ENCODE measurements at regions not wholly inside any gene's neighbourhood (a gene's known extent, or its start where the extent isn't known, plus 50 kb on each side); places are given as distances from the start of the nearest gene placed in this dataset.
A peak's percentile ranks its signal among the peaks of the same experiment; 100 is the strongest.

DNA sequence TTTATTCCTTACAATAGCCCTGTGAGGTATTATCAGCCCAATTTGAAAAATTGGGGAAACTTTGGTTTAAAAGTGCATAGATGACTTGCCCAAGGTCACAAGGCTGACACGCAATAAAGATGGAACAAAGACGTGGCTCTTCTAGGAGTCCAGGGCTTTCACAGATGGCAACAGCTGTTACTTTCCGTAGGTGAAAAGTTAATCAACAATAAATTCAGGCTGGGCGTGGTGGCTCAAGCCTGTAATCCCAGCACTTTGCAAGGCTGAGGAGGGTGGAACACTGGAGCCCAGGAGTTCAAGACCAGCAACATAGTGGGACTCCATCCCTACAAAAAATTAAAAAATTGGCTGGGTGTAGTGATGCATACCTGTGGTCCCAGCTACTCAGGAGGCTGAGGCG is 87.8 kb upstream of the ATF3 start:
- no peaks in the 10 kb centered on the region for H4K20me1 ChIP-seq (ENCODE audit: low read length)
- H3K9me3 ChIP-seq (ENCODE audit: low read length): no peaks in the 10 kb centered on the region
- no peak for TF ChIP-seq EZH2 (IDR thresholded peaks at IDR 0.05; ENCODE audit: low read length, unreplicated experiment)
- no peak for TF ChIP-seq EZH2phosphoT487 (IDR thresholded peaks at IDR 0.05; ENCODE audit: borderline replicate concordance, low read length)
- TF ChIP-seq, protein P1, sequence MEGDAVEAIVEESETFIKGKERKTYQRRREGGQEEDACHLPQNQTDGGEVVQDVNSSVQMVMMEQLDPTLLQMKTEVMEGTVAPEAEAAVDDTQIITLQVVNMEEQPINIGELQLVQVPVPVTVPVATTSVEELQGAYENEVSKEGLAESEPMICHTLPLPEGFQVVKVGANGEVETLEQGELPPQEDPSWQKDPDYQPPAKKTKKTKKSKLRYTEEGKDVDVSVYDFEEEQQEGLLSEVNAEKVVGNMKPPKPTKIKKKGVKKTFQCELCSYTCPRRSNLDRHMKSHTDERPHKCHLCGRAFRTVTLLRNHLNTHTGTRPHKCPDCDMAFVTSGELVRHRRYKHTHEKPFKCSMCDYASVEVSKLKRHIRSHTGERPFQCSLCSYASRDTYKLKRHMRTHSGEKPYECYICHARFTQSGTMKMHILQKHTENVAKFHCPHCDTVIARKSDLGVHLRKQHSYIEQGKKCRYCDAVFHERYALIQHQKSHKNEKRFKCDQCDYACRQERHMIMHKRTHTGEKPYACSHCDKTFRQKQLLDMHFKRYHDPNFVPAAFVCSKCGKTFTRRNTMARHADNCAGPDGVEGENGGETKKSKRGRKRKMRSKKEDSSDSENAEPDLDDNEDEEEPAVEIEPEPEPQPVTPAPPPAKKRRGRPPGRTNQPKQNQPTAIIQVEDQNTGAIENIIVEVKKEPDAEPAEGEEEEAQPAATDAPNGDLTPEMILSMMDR (conservative IDR thresholded peaks at IDR 0.05; ENCODE audit: low read depth, low read length): no peak
- no peak overlapping the region for H3K4me2 ChIP-seq (ENCODE audit: low read length)
- ATAC-seq (no peak), DNase-seq (no peak)
- ChIA-PET POLR2A (ENCODE audit: unreplicated experiment) (no interaction called here), CTCF (no interaction called here)
- BruUV-seq (replicated peaks): no TSS peak
- H3K27me3 ChIP-seq (ENCODE audit: low read length): peaks cover 3% of the 10 kb centered on the region; the same call in 1 of the 2 replicates
- H3K9ac ChIP-seq (ENCODE audit: low read length): no peak overlapping the region
- no peaks in the 10 kb centered on the region for H3F3A ChIP-seq (ENCODE audit: low read length, unreplicated experiment)
- H2AFZ ChIP-seq (ENCODE audit: low read length): no peak overlapping the region
- intact Hi-C loops (cut with micrococcal nuclease): no loop called here
- H3K79me2 ChIP-seq (ENCODE audit: low read length): no peaks in the 10 kb centered on the region
- peaks cover 4% of the 10 kb centered on the region; the same call in 1 of the 2 replicates for H3K4me1 ChIP-seq (ENCODE audit: insufficient read depth, low read length)
- H3K36me3 ChIP-seq (ENCODE audit: low read depth, low read length): no peaks in the 10 kb centered on the region
- no peak overlapping the region for H3K4me3 ChIP-seq (ENCODE audit: low read length)
- H3K27ac ChIP-seq (ENCODE audit: low read length): no peak overlapping the region
- H3K9me2 ChIP-seq (replicated peaks; ENCODE audit: low read length): no peaks in the 10 kb centered on the region

DNA sequence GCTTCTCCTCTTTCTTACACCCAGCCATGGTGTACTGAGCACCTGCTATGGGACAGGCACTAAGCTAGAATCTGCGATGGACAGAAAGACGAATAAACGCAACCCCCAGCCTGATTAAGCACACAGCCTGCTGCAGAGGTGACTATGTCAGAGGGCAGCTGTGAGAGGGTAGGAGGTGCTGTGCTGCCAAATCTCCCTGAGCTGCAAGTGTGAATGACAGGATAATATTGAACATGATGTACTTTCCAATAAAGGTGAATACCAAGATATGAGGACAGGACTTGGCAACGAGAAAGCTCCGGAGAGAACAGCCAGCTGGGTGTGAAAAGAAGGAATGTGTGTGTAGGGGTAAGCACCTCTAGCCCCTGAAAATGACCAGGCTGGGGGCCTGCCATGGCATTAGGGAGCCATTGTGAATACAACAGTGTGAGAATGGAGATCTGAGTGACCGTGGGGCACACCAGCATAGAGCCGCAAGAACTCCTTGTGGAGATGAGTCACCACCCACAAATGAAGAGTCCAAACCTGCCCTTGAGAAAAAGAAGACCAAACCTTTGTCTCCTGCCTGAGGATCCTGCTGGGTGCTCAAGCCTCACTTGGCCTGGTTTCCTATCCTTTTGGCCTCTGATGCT is 83.0 kb upstream of the ATF3 start:
- Histone ChIP-seq H3K9ac (ENCODE audit: low read length) (no peak overlapping the region), H3K9me3 (ENCODE audit: low read length) (no peaks in the 10 kb centered on the region), H4K20me1 (ENCODE audit: low read length) (no peaks in the 10 kb centered on the region), H3K27ac (ENCODE audit: low read length) (no peak overlapping the region), H3K4me1 (ENCODE audit: insufficient read depth, low read length) (peaks cover 16% of the 10 kb centered on the region), H3K9me2 (replicated peaks; ENCODE audit: low read length) (no peaks in the 10 kb centered on the region), H3F3A (ENCODE audit: low read length, unreplicated experiment) (no peaks in the 10 kb centered on the region), H3K4me3 (ENCODE audit: low read length) (no peak overlapping the region), H3K36me3 (ENCODE audit: low read depth, low read length) (no peaks in the 10 kb centered on the region), H2AFZ (ENCODE audit: low read length) (peak overlapping the region; percentile 15; the same call in 1 of the 2 replicates), H3K79me2 (ENCODE audit: low read length) (no peaks in the 10 kb centered on the region), H3K4me2 (ENCODE audit: low read length) (no peak overlapping the region), H3K27me3 (ENCODE audit: low read length) (peaks cover 3% of the 10 kb centered on the region; the same call in 1 of the 2 replicates)
- CTCF ChIA-PET: no interaction called here
- peak; percentile 61 for DNase-seq
- intact Hi-C loops (cut with micrococcal nuclease): no loop called here
- BruUV-seq (replicated peaks): no TSS peak
- ATAC-seq: peak; percentile 76
- POLR2A ChIA-PET (ENCODE audit: unreplicated experiment): no interaction called here
- TF ChIP-seq, protein P1 (conservative IDR thresholded peaks at IDR 0.05; ENCODE audit: low read depth, low read length): no peak
- TF ChIP-seq EZH2phosphoT487 (IDR thresholded peaks at IDR 0.05; ENCODE audit: borderline replicate concordance, low read length): no peak
- no peak for TF ChIP-seq EZH2 (IDR thresholded peaks at IDR 0.05; ENCODE audit: low read length, unreplicated experiment)

DNA sequence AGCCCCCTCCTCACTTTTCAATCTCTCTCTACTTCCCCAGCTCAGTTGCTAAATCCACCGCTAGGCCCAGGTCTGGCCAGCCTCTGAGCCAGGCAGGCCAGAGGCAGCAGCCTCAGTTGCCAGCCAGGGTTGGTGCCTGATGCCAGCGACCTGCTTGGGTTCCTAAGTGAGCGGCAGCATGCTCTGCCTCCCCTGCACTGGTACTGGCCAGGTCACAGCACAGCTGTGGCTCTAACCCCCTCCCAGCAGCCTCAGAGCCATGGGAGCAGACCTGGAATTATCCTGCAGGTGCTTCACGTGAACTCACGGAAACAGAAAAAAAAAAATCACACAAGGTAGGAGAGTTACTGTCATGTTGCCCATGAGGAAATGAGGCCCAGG is 82.5 kb upstream of the ATF3 start:
- no peak for DNase-seq
- Histone ChIP-seq H3K27me3 (ENCODE audit: low read length) (peaks cover 3% of the 10 kb centered on the region; the same call in 1 of the 2 replicates), H3K9ac (ENCODE audit: low read length) (no peak overlapping the region), H3K9me2 (replicated peaks; ENCODE audit: low read length) (no peaks in the 10 kb centered on the region), H4K20me1 (ENCODE audit: low read length) (no peaks in the 10 kb centered on the region), H3K27ac (ENCODE audit: low read length) (no peak overlapping the region), H3K9me3 (ENCODE audit: low read length) (no peaks in the 10 kb centered on the region), H3K4me2 (ENCODE audit: low read length) (no peak overlapping the region), H3F3A (ENCODE audit: low read length, unreplicated experiment) (no peaks in the 10 kb centered on the region), H3K79me2 (ENCODE audit: low read length) (no peaks in the 10 kb centered on the region), H3K36me3 (ENCODE audit: low read depth, low read length) (no peaks in the 10 kb centered on the region), H3K4me1 (ENCODE audit: insufficient read depth, low read length) (peaks cover 16% of the 10 kb centered on the region), H3K4me3 (ENCODE audit: low read length) (no peak overlapping the region), H2AFZ (ENCODE audit: low read length) (no peak overlapping the region)
- TF ChIP-seq EZH2phosphoT487 (IDR thresholded peaks at IDR 0.05; ENCODE audit: borderline replicate concordance, low read length) (no peak), EZH2 (IDR thresholded peaks at IDR 0.05; ENCODE audit: low read length, unreplicated experiment) (no peak)
- TF ChIP-seq, protein P1 (conservative IDR thresholded peaks at IDR 0.05; ENCODE audit: low read depth, low read length): no peak
- ChIA-PET CTCF (no interaction called here), POLR2A (ENCODE audit: unreplicated experiment) (no interaction called here)
- intact Hi-C loops (cut with micrococcal nuclease): no loop called here
- no peak for ATAC-seq
- BruUV-seq (replicated peaks): no TSS peak
